Astrocyte (in vitro differentiated cells and primary cell): ENCODE measurements at regions not wholly inside any gene's neighbourhood (a gene's known extent, or its start where the extent isn't known, plus 50 kb on each side); places are given as distances from the start of the nearest gene placed in this dataset.
"Not testable (repeated sequence)": the region's sequence is repeated elsewhere in the genome, so short reads cannot be mapped to it uniquely, and the experiment has no call there.

Experiments used
- EZH2 ChIP-seq: IDR thresholded peaks from 2 replicates; pipeline ENCODE4 v1.6.1; 2012; ENCODE audit warnings: mild to moderate bottlenecking, low read length, inconsistent platforms; ENCODE audit not compliant: insufficient read depth
- TF ChIP-seq, protein P1 (sequence below): IDR thresholded peaks from 2 replicates; pipeline ENCODE4 v1.5.1; 2011; ENCODE audit warnings: low read depth, mild to moderate bottlenecking, inconsistent platforms, low read length, moderate library complexity; ENCODE audit not compliant: insufficient read depth

DNA sequence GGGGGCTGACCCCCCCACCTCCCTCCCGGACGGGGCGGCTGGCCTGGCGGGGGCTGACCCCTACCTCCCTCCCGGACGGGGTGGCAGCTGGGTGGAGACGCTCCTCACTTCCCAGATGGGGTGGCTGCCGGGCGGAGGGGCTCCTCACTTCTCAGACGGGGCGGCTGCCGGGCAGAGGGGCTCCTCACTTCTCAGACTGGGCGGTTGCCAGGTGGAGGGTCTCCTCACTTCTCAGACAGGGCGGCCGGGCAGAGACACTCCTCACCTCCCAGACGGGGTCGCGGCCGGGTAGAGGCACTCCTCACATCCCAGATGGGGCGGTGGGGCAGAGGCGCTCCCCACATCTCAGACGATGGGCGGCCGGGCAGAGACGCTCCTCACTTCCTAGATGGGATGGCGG lies 435.1 kb downstream of the RPS24 start:
- TF ChIP-seq, protein P1, sequence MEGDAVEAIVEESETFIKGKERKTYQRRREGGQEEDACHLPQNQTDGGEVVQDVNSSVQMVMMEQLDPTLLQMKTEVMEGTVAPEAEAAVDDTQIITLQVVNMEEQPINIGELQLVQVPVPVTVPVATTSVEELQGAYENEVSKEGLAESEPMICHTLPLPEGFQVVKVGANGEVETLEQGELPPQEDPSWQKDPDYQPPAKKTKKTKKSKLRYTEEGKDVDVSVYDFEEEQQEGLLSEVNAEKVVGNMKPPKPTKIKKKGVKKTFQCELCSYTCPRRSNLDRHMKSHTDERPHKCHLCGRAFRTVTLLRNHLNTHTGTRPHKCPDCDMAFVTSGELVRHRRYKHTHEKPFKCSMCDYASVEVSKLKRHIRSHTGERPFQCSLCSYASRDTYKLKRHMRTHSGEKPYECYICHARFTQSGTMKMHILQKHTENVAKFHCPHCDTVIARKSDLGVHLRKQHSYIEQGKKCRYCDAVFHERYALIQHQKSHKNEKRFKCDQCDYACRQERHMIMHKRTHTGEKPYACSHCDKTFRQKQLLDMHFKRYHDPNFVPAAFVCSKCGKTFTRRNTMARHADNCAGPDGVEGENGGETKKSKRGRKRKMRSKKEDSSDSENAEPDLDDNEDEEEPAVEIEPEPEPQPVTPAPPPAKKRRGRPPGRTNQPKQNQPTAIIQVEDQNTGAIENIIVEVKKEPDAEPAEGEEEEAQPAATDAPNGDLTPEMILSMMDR: not testable (repeated sequence)
- not testable (repeated sequence) for TF ChIP-seq EZH2
